ENCODE measurements at regions not wholly inside any gene's neighbourhood (a gene's known extent, or its start where the extent isn't known, plus 50 kb on each side); places are given as distances from the start of the nearest gene placed in this dataset.

DNA sequence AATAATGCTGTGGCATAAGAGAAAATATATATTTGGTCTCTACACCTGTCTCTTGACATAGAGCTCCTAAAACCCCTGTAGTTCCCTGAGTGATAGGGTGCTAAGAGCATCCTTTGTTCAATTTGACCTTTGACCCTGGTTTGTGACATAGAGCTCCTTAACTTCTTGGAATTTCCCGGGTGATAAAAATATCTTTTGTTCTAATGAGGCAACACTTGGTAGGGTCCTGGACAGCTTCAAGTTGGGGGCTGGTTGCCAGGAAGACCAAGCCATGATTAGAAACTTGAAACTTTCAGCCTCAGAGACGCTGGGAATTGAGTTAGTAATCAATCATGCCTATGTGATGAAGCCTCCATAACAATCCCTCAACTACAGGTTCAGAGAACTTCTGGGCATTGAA, 105.4 kb downstream of the CASP12 start:
- Histone ChIP-seq H3K9ac (ENCODE audit: insufficient read depth, low read length) (no peak overlapping the region), H3K36me3 (ENCODE audit: control insufficient read depth, insufficient read depth, low read length) (no peaks in the 10 kb centered on the region), H3K79me2 (ENCODE audit: control insufficient read depth, insufficient read depth, low read length) (no peaks in the 10 kb centered on the region), H4K20me1 (ENCODE audit: control insufficient read depth, extremely low read depth, insufficient read depth, low read length) (no peaks in the 10 kb centered on the region), H3K27ac (ENCODE audit: insufficient read depth, low read length) (no peak overlapping the region), H3K4me1 (ENCODE audit: control insufficient read depth, extremely low read depth, insufficient read depth, low read length) (no peaks in the 10 kb centered on the region), H3K27me3 (ENCODE audit: control insufficient read depth, insufficient read depth, low read length) (no peaks in the 10 kb centered on the region), H3K9me3 (ENCODE audit: control insufficient read depth, insufficient read depth, low read depth, low read length) (no peaks in the 10 kb centered on the region), H3K4me2 (ENCODE audit: extremely low read depth, insufficient read depth, low read length) (no peak overlapping the region), H2AFZ (ENCODE audit: low read length) (no peak overlapping the region), H3K4me3 (replicated peaks in 1 of 4; ENCODE audit: control extremely low read depth in 1 of 4, insufficient read depth in 1 of 4, low read depth in 3 of 4, low read length in 4 of 4) (no peak overlapping the region)
- DNase-seq (ENCODE audit: low read depth in 2 of 2) = no peak
- no peak for TF ChIP-seq EZH2 (IDR thresholded peaks at IDR 0.05; ENCODE audit: low read length, missing control alignments)
- TF ChIP-seq, protein P1, sequence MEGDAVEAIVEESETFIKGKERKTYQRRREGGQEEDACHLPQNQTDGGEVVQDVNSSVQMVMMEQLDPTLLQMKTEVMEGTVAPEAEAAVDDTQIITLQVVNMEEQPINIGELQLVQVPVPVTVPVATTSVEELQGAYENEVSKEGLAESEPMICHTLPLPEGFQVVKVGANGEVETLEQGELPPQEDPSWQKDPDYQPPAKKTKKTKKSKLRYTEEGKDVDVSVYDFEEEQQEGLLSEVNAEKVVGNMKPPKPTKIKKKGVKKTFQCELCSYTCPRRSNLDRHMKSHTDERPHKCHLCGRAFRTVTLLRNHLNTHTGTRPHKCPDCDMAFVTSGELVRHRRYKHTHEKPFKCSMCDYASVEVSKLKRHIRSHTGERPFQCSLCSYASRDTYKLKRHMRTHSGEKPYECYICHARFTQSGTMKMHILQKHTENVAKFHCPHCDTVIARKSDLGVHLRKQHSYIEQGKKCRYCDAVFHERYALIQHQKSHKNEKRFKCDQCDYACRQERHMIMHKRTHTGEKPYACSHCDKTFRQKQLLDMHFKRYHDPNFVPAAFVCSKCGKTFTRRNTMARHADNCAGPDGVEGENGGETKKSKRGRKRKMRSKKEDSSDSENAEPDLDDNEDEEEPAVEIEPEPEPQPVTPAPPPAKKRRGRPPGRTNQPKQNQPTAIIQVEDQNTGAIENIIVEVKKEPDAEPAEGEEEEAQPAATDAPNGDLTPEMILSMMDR (conservative IDR thresholded peaks at IDR 0.05 in 1 of 2, IDR thresholded peaks at IDR 0.05 in 1 of 2; ENCODE audit: low read depth in 1 of 2, low read length in 2 of 2) = no peak

DNA sequence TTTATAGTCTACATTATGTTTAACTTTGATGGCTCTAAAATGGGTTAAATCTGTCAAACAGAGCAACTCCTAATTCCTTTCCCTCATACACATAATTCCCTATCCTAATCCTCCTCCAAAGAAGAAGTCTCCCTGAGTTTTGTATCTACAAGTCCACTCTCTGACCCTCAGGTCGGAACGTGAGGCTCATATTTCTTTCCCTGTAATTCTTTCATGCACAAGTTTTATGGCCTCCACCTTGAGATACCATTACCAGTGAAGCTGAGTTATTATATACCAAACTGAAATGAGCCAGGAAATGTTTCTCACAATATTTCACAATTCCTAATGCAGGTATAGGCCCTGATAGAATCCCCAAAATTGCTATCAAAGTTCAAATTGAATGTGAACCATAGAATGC, 106.4 kb downstream of the CASP12 start:
- no peaks in the 10 kb centered on the region for H3K36me3 ChIP-seq (ENCODE audit: control insufficient read depth, insufficient read depth, low read length)
- no peak overlapping the region for H3K4me3 ChIP-seq (replicated peaks in 1 of 4; ENCODE audit: control extremely low read depth in 1 of 4, insufficient read depth in 1 of 4, low read depth in 3 of 4, low read length in 4 of 4)
- H2AFZ ChIP-seq (ENCODE audit: low read length) = no peak overlapping the region
- no peaks in the 10 kb centered on the region for H3K27me3 ChIP-seq (ENCODE audit: control insufficient read depth, insufficient read depth, low read length)
- no peak overlapping the region for H3K4me2 ChIP-seq (ENCODE audit: extremely low read depth, insufficient read depth, low read length)
- DNase-seq (ENCODE audit: low read depth in 2 of 2) = no peak
- no peak overlapping the region for H3K27ac ChIP-seq (ENCODE audit: insufficient read depth, low read length)
- no peaks in the 10 kb centered on the region for H3K79me2 ChIP-seq (ENCODE audit: control insufficient read depth, insufficient read depth, low read length)
- no peak for TF ChIP-seq EZH2 (IDR thresholded peaks at IDR 0.05; ENCODE audit: low read length, missing control alignments)
- TF ChIP-seq, protein P1 (conservative IDR thresholded peaks at IDR 0.05 in 1 of 2, IDR thresholded peaks at IDR 0.05 in 1 of 2; ENCODE audit: low read depth in 1 of 2, low read length in 2 of 2) = no peak
- no peaks in the 10 kb centered on the region for H4K20me1 ChIP-seq (ENCODE audit: control insufficient read depth, extremely low read depth, insufficient read depth, low read length)
- H3K9me3 ChIP-seq (ENCODE audit: control insufficient read depth, insufficient read depth, low read depth, low read length) = no peaks in the 10 kb centered on the region
- no peak overlapping the region for H3K9ac ChIP-seq (ENCODE audit: insufficient read depth, low read length)
- H3K4me1 ChIP-seq (ENCODE audit: control insufficient read depth, extremely low read depth, insufficient read depth, low read length) = no peaks in the 10 kb centered on the region

- no peak overlapping the region for H3K4me3 ChIP-seq (replicated peaks in 1 of 4; ENCODE audit: control extremely low read depth in 1 of 4, insufficient read depth in 1 of 4, low read depth in 3 of 4, low read length in 4 of 4)
- no peak overlapping the region for H2AFZ ChIP-seq (ENCODE audit: low read length)
These were observed 113.4 kb downstream of the CASP12 start for GRCh38 chr11:104784684-104785460.

More at GRCh38 chr11:104784684-104785460, 113.4 kb downstream of the CASP12 start:
- no peak overlapping the region for H3K9ac ChIP-seq (ENCODE audit: insufficient read depth, low read length)
- no peak overlapping the region for H3K27ac ChIP-seq (ENCODE audit: insufficient read depth, low read length)
- H4K20me1 ChIP-seq (ENCODE audit: control insufficient read depth, extremely low read depth, insufficient read depth, low read length) = no peaks in the 10 kb centered on the region
- H3K36me3 ChIP-seq (ENCODE audit: control insufficient read depth, insufficient read depth, low read length) = no peaks in the 10 kb centered on the region
- DNase-seq (ENCODE audit: low read depth in 2 of 2) = no peak
- H3K4me1 ChIP-seq (ENCODE audit: control insufficient read depth, extremely low read depth, insufficient read depth, low read length) = no peaks in the 10 kb centered on the region
- H3K27me3 ChIP-seq (ENCODE audit: control insufficient read depth, insufficient read depth, low read length) = no peaks in the 10 kb centered on the region
- no peaks in the 10 kb centered on the region for H3K79me2 ChIP-seq (ENCODE audit: control insufficient read depth, insufficient read depth, low read length)
- TF ChIP-seq EZH2 (IDR thresholded peaks at IDR 0.05; ENCODE audit: low read length, missing control alignments) = no peak
- TF ChIP-seq, protein P1 (conservative IDR thresholded peaks at IDR 0.05 in 1 of 2, IDR thresholded peaks at IDR 0.05 in 1 of 2; ENCODE audit: low read depth in 1 of 2, low read length in 2 of 2) = no peak
- no peak overlapping the region for H3K4me2 ChIP-seq (ENCODE audit: extremely low read depth, insufficient read depth, low read length)
- H3K9me3 ChIP-seq (ENCODE audit: control insufficient read depth, insufficient read depth, low read depth, low read length) = no peaks in the 10 kb centered on the region
